ENCODE measurements at regions not wholly inside any gene's neighbourhood (a gene's known extent, or its start where the extent isn't known, plus 50 kb on each side); places are given as distances from the start of the nearest gene placed in this dataset.

GRCh38 chr2:106581755-106582147, 94.6 kb downstream of the CD8B2 start:
- Histone ChIP-seq H3K9ac (ENCODE audit: low read depth, low read length) (no peak overlapping the region), H2AFZ (replicated peaks; ENCODE audit: low read length, poor library complexity) (peak overlapping the region; percentile 73), H3K9me1 (ENCODE audit: insufficient read depth, low read length) (no peaks in the 10 kb centered on the region), H4K20me1 (ENCODE audit: insufficient read depth, low read length) (no peaks in the 10 kb centered on the region), H3K79me1 (ENCODE audit: low read depth in 1 of 2, low read length in 2 of 2) (no peaks in the 10 kb centered on the region), H4K8ac (ENCODE audit: low read depth in 2 of 2, low read length in 2 of 2) (no peak overlapping the region), H3K27me3 (ENCODE audit: control insufficient read depth, insufficient read depth, low read length) (peaks cover 4% of the 10 kb centered on the region; the same call in 1 of the 2 replicates), H2BK120ac (ENCODE audit: low read depth, low read length) (no peak overlapping the region), H3K23ac (ENCODE audit: low read depth, low read length) (no peak overlapping the region), H4K91ac (ENCODE audit: insufficient read depth, low read depth, low read length) (no peak overlapping the region), H3K27ac (ENCODE audit: insufficient read depth, low read length) (no peak overlapping the region), H3K36me3 (ENCODE audit: control insufficient read depth, insufficient read depth, low read length) (no peaks in the 10 kb centered on the region), H3K56ac (ENCODE audit: extremely low read depth, insufficient read depth, low read length) (no peak overlapping the region), H2AK9ac (replicated peaks; ENCODE audit: low read depth, low read length, poor library complexity) (no peak overlapping the region), H2BK5ac (ENCODE audit: low read depth, low read length, poor library complexity, severe bottlenecking) (no peak overlapping the region), H3K4ac (ENCODE audit: low read depth, low read length) (no peak overlapping the region), H3K18ac (ENCODE audit: low read depth, low read length) (no peak overlapping the region), H3K9me3 (ENCODE audit: control insufficient read depth, insufficient read depth, low read length) (no peaks in the 10 kb centered on the region), H2BK15ac (ENCODE audit: low read depth, low read length) (no peak overlapping the region), H2AK5ac (ENCODE audit: low read depth, low read length) (no peak overlapping the region), H3K4me3 (ENCODE audit: insufficient read depth, low read depth, low read length) (no peak overlapping the region), H2BK20ac (ENCODE audit: low read depth, low read length) (no peak overlapping the region), H4K5ac (ENCODE audit: low read depth, low read length) (no peak overlapping the region), H3K4me2 (ENCODE audit: low read depth, low read length) (peak overlapping the region; percentile 15), H3K4me1 (ENCODE audit: control insufficient read depth, insufficient read depth, low read length) (no peaks in the 10 kb centered on the region), H3K14ac (replicated peaks; ENCODE audit: low read depth, low read length) (no peak overlapping the region)
- no peak for DNase-seq
- ATAC-seq (ENCODE audit: low read depth): no peak
- no CpG with 5 or more reads among the region's 3 CpGs for WGBS, 2 experiments (ENCODE audit: extremely low coverage in 2 of 2, insufficient read length in 1 of 2)
- TF ChIP-seq USF2 (IDR thresholded peaks at IDR 0.05; ENCODE audit: low read depth, low read length): no peak
- TF ChIP-seq SMC3 (IDR thresholded peaks at IDR 0.05; ENCODE audit: low read depth, low read length): no peak
- TF ChIP-seq MXI1 (IDR thresholded peaks at IDR 0.05; ENCODE audit: borderline replicate concordance, low read depth, low read length): no peak
- no peak for TF ChIP-seq POLR2A (IDR thresholded peaks at IDR 0.05; ENCODE audit: low read depth, low read length)
- CTCF ChIA-PET: interaction anchor here (0.6 to 1.0 kb wide), 4 partner anchors 320 to 744 kb away, joined by 3 read pairs; no protein-coding TSS in a partner anchor
- in situ Hi-C loops (cut with MboI; ENCODE audit: low sequenced_read_pairs) (no loop called here), dilution Hi-C loops (cut with HindIII; ENCODE audit: low sequenced_read_pairs, unreplicated experiment) (no loop called here), intact Hi-C loops (cut with micrococcal nuclease) (loop anchor here (1.0 kb wide), 2 partner anchors 473 to 477 kb away; no protein-coding TSS in a partner anchor)
- POLR2A ChIA-PET (ENCODE audit: unreplicated experiment): no interaction called here
- BruUV-seq (replicated peaks): no TSS peak

All from IMR-90 (cell line).